ENCODE measurements at regions not wholly inside any gene's neighbourhood (a gene's known extent, or its start where the extent isn't known, plus 50 kb on each side); places are given as distances from the start of the nearest gene placed in this dataset.

- TF ChIP-seq EZH2phosphoT487 (IDR thresholded peaks at IDR 0.05; ENCODE audit: unreplicated experiment): no peak
- no peak for TF ChIP-seq POLR2AphosphoS5 (IDR thresholded peaks at IDR 0.05; ENCODE audit: low read depth)
- TF ChIP-seq CTCF (conservative IDR thresholded peaks at IDR 0.05; ENCODE audit: low read depth in 2 of 2): no peak
- no peak for TF ChIP-seq CREB1 (CRISPR knock-in tag; IDR thresholded peaks at IDR 0.05; ENCODE audit: low read depth)
These were observed 165.8 kb downstream of the INHBA start for GRCh38 chr7:41536873-41537665.

All from GM23338 (cell line).